ENCODE measurements at regions not wholly inside any gene's neighbourhood (a gene's known extent, or its start where the extent isn't known, plus 50 kb on each side); places are given as distances from the start of the nearest gene placed in this dataset.

DNA sequence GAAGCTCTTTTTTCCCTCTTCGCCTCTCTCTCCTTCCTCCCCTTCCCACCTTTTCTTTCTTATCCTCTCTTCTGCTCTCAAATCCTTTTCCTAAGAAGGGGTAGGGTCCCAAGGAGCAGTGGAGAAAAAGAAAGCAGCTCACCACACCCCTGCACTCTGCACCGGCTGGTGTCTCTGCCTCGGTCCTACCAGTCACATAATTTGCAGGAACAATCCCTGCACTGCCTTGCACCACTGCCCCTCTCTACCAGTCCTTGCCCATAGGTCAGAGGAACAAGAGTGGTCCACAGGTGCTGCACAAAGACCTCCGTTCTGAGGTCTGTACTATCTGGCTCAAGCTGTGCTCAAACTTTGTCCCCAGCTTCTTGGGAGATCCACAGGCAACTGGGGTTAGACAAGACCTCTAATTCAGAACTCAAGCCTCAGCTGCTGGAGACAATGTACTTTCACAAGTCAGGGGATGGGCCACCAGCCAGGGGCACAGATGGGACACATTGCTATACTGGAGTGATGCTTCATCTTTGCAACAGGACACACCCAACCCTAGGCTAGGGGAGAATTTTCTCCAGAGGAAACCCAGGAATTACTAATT lies 125.4 kb upstream of the ZNF507 start:
- TF ChIP-seq, protein P1, sequence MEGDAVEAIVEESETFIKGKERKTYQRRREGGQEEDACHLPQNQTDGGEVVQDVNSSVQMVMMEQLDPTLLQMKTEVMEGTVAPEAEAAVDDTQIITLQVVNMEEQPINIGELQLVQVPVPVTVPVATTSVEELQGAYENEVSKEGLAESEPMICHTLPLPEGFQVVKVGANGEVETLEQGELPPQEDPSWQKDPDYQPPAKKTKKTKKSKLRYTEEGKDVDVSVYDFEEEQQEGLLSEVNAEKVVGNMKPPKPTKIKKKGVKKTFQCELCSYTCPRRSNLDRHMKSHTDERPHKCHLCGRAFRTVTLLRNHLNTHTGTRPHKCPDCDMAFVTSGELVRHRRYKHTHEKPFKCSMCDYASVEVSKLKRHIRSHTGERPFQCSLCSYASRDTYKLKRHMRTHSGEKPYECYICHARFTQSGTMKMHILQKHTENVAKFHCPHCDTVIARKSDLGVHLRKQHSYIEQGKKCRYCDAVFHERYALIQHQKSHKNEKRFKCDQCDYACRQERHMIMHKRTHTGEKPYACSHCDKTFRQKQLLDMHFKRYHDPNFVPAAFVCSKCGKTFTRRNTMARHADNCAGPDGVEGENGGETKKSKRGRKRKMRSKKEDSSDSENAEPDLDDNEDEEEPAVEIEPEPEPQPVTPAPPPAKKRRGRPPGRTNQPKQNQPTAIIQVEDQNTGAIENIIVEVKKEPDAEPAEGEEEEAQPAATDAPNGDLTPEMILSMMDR (IDR thresholded peaks at IDR 0.05): no peak
- TF ChIP-seq POLR2A (IDR thresholded peaks at IDR 0.05): no peak
